H1 (cell line): ENCODE measurements at regions not wholly inside any gene's neighbourhood (a gene's known extent, or its start where the extent isn't known, plus 50 kb on each side); places are given as distances from the start of the nearest gene placed in this dataset.

Experiments
- KDM4A ChIP-seq: IDR thresholded peaks from one replicate; pipeline ENCODE4 v1.7.1; 2012; ENCODE audit warnings: low read depth, mild to moderate bottlenecking, moderate library complexity, low read length, inconsistent platforms; ENCODE audit not compliant: severe bottlenecking
- NANOG ChIP-seq: IDR thresholded peaks from 2 replicates; pipeline ENCODE4 v1.6.1; 2011; ENCODE audit warnings: low read length, low read depth, mild to moderate bottlenecking, inconsistent platforms; ENCODE audit not compliant: insufficient read depth, poor library complexity, severe bottlenecking
- NRF1 ChIP-seq: IDR thresholded peaks from 2 replicates; pipeline ENCODE4 v1.6.1; 2011; ENCODE audit warnings: mild to moderate bottlenecking, low read depth, low read length, improper control_type of control experiment
- RXRA ChIP-seq: IDR thresholded peaks from 2 replicates; pipeline ENCODE4 v1.6.1; 2011; ENCODE audit warnings: low read depth, mild to moderate bottlenecking, low read length, moderate library complexity; ENCODE audit not compliant: insufficient read depth
- TBP ChIP-seq: IDR thresholded peaks from 2 replicates; pipeline ENCODE4 v1.6.1; 2011; ENCODE audit warnings: low read depth, low read length, improper control_type of control experiment
- TCF12 ChIP-seq: IDR thresholded peaks from 2 replicates; pipeline ENCODE4 v1.6.1; 2011; ENCODE audit warnings: low read depth, mild to moderate bottlenecking, low read length

DNA sequence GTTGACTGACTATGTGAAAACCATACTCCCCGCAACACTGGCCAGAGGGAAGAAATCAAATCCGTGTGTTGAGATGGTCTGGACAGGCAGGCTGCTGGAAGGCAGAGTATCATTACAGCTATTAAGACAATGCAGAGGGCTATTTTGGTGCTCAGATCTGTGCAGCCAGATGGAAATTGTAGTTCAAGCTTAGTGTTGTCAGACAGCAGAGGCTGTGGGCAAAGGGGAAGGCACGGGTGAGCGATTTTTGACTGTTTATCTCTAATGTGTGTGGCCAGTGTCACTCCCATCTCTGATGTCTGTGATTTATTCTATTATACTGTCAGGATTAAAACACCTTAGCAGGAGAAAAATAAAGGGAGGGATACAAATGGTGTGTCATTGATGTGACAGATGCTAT lies 984.4 kb upstream of the WWC1 start (continued):
- TF ChIP-seq RXRA (no peak), TCF12 (no peak), KDM4A (no peak), TBP (no peak), NRF1 (no peak), NANOG (no peak)
